ENCODE measurements at regions not wholly inside any gene's neighbourhood (a gene's known extent, or its start where the extent isn't known, plus 50 kb on each side); places are given as distances from the start of the nearest gene placed in this dataset.

DNA sequence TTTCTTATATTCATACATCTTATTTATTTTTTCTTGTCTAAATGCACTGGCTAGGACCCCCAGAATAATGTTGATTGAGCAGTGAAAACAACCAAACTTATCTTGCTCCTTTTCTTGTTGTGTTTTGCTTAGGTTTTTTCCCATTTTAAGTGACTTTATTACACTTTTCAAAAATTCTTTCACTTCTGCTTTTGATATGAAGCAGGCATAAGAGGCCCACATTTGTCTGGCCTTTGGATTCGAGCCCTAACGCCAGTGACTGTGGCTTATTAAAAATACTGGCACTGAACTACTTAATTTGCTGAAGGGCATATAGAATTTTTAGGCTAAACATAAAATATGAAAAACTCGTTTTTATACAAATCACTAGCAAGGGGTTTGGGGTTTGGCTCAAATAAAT lies 197.0 kb downstream of the ASB9 start:
- TF ChIP-seq, protein P1, sequence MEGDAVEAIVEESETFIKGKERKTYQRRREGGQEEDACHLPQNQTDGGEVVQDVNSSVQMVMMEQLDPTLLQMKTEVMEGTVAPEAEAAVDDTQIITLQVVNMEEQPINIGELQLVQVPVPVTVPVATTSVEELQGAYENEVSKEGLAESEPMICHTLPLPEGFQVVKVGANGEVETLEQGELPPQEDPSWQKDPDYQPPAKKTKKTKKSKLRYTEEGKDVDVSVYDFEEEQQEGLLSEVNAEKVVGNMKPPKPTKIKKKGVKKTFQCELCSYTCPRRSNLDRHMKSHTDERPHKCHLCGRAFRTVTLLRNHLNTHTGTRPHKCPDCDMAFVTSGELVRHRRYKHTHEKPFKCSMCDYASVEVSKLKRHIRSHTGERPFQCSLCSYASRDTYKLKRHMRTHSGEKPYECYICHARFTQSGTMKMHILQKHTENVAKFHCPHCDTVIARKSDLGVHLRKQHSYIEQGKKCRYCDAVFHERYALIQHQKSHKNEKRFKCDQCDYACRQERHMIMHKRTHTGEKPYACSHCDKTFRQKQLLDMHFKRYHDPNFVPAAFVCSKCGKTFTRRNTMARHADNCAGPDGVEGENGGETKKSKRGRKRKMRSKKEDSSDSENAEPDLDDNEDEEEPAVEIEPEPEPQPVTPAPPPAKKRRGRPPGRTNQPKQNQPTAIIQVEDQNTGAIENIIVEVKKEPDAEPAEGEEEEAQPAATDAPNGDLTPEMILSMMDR (conservative IDR thresholded peaks at IDR 0.05; ENCODE audit: low read length), result no peak
- no peak for TF ChIP-seq EZH2phosphoT487 (IDR thresholded peaks at IDR 0.05; ENCODE audit: borderline replicate concordance)

Measured in Loucy (cell line).